Activated CD8-positive, alpha-beta T cell treated with anti-CD3 and anti-CD28 coated beads, Interleukin-2, amount 10 ng/mL, durations not matched to agents 7 days and 5 days (primary cell): ENCODE measurements at regions not wholly inside any gene's neighbourhood (a gene's known extent, or its start where the extent isn't known, plus 50 kb on each side); places are given as distances from the start of the nearest gene placed in this dataset.
"Not testable (repeated sequence)": the region's sequence is repeated elsewhere in the genome, so short reads cannot be mapped to it uniquely, and the experiment has no call there.

Source experiments
- ATAC-seq: fragments of 150-1000 bp; cut with Tn5 transposase; one replicate; pipeline ENCODE4 v1.10.0; 2021; ENCODE audit warnings: moderate library complexity
- CTCF ChIA-PET: fragments of 350-600 bp; sonication (Branson Sonifier 250); formaldehyde crosslinking; loops from one replicate; lab custom pipeline; 2021; ENCODE audit warnings: antibody characterized with exemption; lab: Charles Lee
- POLR2A ChIA-PET: fragments of 350-600 bp; sonication (Branson Sonifier 250); formaldehyde crosslinking; loops from one replicate; lab custom pipeline; 2021; ENCODE audit warnings: antibody characterized with exemption; lab: Charles Lee
- DNase-seq: peaks from one replicate; pipeline ENCODE4 v3.0.0-alpha.2; 2020
- H3K27ac Mint-ChIP-seq: one replicate; pipeline ENCODE4 v1.8.0; 2021; ENCODE audit warnings: mild to moderate bottlenecking, mixed read lengths
- H3K27me3 Mint-ChIP-seq: one replicate; pipeline ENCODE4 v1.8.0; 2021; ENCODE audit warnings: low read depth, mixed read lengths
- H3K36me3 Mint-ChIP-seq: one replicate; pipeline ENCODE4 v1.8.0; 2021; ENCODE audit warnings: low read depth, mixed read lengths
- H3K4me1 Mint-ChIP-seq: one replicate; pipeline ENCODE4 v1.8.0; 2021; ENCODE audit warnings: low read depth, mixed read lengths
- H3K4me3 Mint-ChIP-seq: one replicate; pipeline ENCODE4 v1.8.0; 2021; ENCODE audit warnings: mild to moderate bottlenecking, mixed read lengths
- H3K9me3 Mint-ChIP-seq: one replicate; pipeline ENCODE4 v1.8.0; 2022; ENCODE audit warnings: mixed read lengths; ENCODE audit not compliant: insufficient read depth

GRCh38 chr1:185434721-185435120 is 117.7 kb upstream of the IVNS1ABP start:
- CTCF ChIA-PET, result interaction anchor here (1.2 to 1.3 kb wide), 2 partner anchors 14 to 16 kb away, joined by 3 read pairs; no protein-coding TSS in a partner anchor
- no peak overlapping the region for H3K4me3 Mint-ChIP-seq
- ATAC-seq (no peak), DNase-seq (no peak)
- no peak overlapping the region for H3K27ac Mint-ChIP-seq
- POLR2A ChIA-PET, result interaction anchor here (0.8 to 1.0 kb wide), 2 partner anchors 13 to 117 kb away, joined by 4 read pairs; partner anchors contain the start of gene IVNS1ABP
- H3K9me3 Mint-ChIP-seq, result peaks cover 28% of the 10 kb centered on the region
- H3K27me3 Mint-ChIP-seq, result no peaks in the 10 kb centered on the region
- H3K36me3 Mint-ChIP-seq, result peaks cover 38% of the 10 kb centered on the region
- peaks cover 39% of the 10 kb centered on the region for H3K4me1 Mint-ChIP-seq

- H3K4me3 Mint-ChIP-seq, result no peak overlapping the region
- no peak for DNase-seq
- H3K27ac Mint-ChIP-seq, result no peak overlapping the region
- ChIA-PET POLR2A (interaction anchor here (0.8 kb wide), 1 partner anchor 12 kb away, joined by 4 read pairs; no protein-coding TSS in a partner anchor), CTCF (no interaction called here)
- peaks cover 47% of the 10 kb centered on the region for H3K4me1 Mint-ChIP-seq
- peaks cover 48% of the 10 kb centered on the region for H3K36me3 Mint-ChIP-seq
- H3K27me3 Mint-ChIP-seq, result no peaks in the 10 kb centered on the region
- H3K9me3 Mint-ChIP-seq, result peaks cover 38% of the 10 kb centered on the region
- no peak for ATAC-seq
Measured at GRCh38 chr1:185433667-185434066, 116.6 kb upstream of the IVNS1ABP start.

- H3K4me3 Mint-ChIP-seq, result no peak overlapping the region
- H3K4me1 Mint-ChIP-seq, result peaks cover 50% of the 10 kb centered on the region
- ChIA-PET POLR2A (no interaction called here), CTCF (no interaction called here)
- H3K27ac Mint-ChIP-seq, result peak overlapping the region; percentile 68
- no peaks in the 10 kb centered on the region for H3K27me3 Mint-ChIP-seq
- peaks cover 39% of the 10 kb centered on the region for H3K9me3 Mint-ChIP-seq
- ATAC-seq (peak; percentile 92), DNase-seq (peak; percentile 64)
- H3K36me3 Mint-ChIP-seq, result peaks cover 48% of the 10 kb centered on the region
Measured at GRCh38 chr1:185432948-185433347, 115.9 kb upstream of the IVNS1ABP start.

DNA sequence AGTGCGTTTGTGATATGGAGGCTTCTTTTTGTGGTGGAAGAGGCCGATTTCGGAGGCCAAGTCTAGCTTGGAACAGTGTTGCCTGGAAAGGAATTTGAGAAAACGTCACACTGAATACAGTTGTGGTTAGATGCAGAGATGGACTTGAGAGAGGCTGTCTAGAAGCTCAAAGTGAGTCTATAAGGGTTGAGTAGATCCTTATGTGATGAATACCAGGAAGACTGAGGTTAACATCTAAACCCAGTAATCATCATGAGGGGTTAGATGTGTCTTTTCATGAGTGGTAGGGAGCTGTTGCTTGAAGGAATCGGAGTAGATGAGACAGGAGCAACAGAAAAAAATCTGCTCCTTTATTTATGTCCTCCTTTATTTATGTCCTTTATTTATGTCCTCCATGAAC is 114.6 kb upstream of the IVNS1ABP start:
- ATAC-seq, result no peak
- Mint-ChIP-seq H3K9me3 (peaks cover 38% of the 10 kb centered on the region), H3K4me3 (no peak overlapping the region), H3K27me3 (no peaks in the 10 kb centered on the region), H3K4me1 (peaks cover 63% of the 10 kb centered on the region), H3K36me3 (peaks cover 53% of the 10 kb centered on the region), H3K27ac (peak overlapping the region; percentile 57)
- DNase-seq, result no peak
- POLR2A ChIA-PET, result interaction anchor here (0.8 to 1.0 kb wide), 3 partner anchors 8 to 115 kb away, joined by 3 to 6 read pairs (median 5); partner anchors contain the start of gene IVNS1ABP
- CTCF ChIA-PET, result interaction anchor here (0.9 to 1.8 kb wide), 5 partner anchors 10 to 249 kb away, joined by 3 to 9 read pairs (median 3); no protein-coding TSS in a partner anchor

DNA sequence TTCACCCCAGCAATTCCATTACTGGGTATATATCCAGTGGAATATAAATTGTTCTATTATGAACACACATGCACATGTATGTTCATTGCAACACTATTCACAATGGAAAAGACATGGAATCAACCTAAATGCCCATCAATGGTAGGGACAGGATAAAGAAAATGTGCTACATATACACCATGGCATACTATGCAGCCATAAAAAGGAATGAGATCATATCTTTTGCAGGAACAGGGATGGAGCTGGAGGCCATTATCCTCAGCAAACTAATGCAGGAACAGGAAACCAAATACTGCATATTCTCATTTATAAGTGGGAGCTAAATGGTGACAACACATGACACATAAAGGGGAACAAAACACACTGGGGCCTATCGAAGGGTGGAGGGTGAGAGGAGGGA is 112.6 kb upstream of the IVNS1ABP start:
- ATAC-seq, DNase-seq, POLR2A ChIA-PET, H3K27ac Mint-ChIP-seq, H3K27me3 Mint-ChIP-seq, H3K4me3 Mint-ChIP-seq: not testable (repeated sequence)
- peaks cover 36% of the 10 kb centered on the region for H3K9me3 Mint-ChIP-seq
- CTCF ChIA-PET, result interaction anchor here (0.6 kb wide), 1 partner anchor 11 kb away, joined by 4 read pairs; no protein-coding TSS in a partner anchor
- peaks cover 74% of the 10 kb centered on the region for H3K4me1 Mint-ChIP-seq
- H3K36me3 Mint-ChIP-seq, result peaks cover 52% of the 10 kb centered on the region

DNA sequence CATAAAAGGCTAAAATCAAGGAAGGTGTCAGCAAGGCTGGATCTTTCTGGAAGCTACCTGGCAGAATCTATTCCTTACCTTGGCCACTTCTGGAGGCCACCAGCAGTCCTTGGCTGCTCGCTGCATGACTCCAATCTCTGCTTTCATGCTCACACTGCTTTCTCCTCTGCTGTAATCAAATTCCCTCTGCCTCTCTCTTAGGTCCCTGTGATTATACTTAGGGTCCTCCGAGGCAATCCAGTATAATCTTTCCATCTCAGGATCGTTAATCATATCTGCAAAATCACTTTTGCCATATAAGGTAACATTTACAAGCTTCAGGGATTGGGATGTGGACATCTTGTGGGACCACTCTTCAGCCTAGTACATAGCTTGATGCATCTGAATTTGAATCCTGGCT is 110.7 kb upstream of the IVNS1ABP start:
- H3K4me3 Mint-ChIP-seq, result no peak overlapping the region
- DNase-seq (no peak), ATAC-seq (no peak)
- CTCF ChIA-PET, result no interaction called here
- H3K4me1 Mint-ChIP-seq, result peaks cover 82% of the 10 kb centered on the region
- no peak overlapping the region for H3K27ac Mint-ChIP-seq
- peaks cover 61% of the 10 kb centered on the region for H3K36me3 Mint-ChIP-seq
- peaks cover 36% of the 10 kb centered on the region for H3K9me3 Mint-ChIP-seq
- POLR2A ChIA-PET, result interaction anchor here (4.4 kb wide), 1 partner anchor 111 kb away, joined by 17 read pairs; the partner anchor contains the start of gene IVNS1ABP
- H3K27me3 Mint-ChIP-seq, result no peaks in the 10 kb centered on the region

DNA sequence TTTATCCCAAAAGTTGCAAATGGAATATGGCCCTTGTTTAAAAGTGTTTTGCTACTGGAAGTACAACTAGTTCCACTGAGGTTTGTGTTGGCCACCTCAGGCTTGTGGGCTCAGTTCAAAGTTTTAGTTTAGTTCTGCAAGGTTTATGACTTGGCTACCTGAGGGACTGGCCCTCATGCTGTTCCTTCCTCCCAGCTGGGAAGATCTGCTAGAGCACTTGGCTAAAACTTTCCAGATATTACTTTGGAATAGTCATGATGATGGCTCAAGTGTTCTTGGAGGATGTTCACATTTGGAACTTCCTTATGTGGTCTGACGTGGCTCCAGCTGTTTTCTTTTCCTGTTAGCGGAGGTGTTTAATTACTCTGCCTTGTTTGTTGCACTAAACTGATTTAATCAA is 110.2 kb upstream of the IVNS1ABP start:
- POLR2A ChIA-PET, result interaction anchor here (0.9 to 4.4 kb wide), 2 partner anchors 12 to 110 kb away, joined by 6 to 17 read pairs; partner anchors contain the start of gene IVNS1ABP
- Mint-ChIP-seq H3K36me3 (peaks cover 59% of the 10 kb centered on the region), H3K27ac (no peak overlapping the region), H3K4me1 (peaks cover 80% of the 10 kb centered on the region), H3K4me3 (no peak overlapping the region), H3K9me3 (peaks cover 30% of the 10 kb centered on the region), H3K27me3 (no peaks in the 10 kb centered on the region)
- CTCF ChIA-PET, result interaction anchor here (1.0 to 3.4 kb wide), 5 partner anchors 9 to 243 kb away, joined by 3 to 11 read pairs (median 6); no protein-coding TSS in a partner anchor
- DNase-seq, result no peak
- peak; percentile 32 for ATAC-seq

DNA sequence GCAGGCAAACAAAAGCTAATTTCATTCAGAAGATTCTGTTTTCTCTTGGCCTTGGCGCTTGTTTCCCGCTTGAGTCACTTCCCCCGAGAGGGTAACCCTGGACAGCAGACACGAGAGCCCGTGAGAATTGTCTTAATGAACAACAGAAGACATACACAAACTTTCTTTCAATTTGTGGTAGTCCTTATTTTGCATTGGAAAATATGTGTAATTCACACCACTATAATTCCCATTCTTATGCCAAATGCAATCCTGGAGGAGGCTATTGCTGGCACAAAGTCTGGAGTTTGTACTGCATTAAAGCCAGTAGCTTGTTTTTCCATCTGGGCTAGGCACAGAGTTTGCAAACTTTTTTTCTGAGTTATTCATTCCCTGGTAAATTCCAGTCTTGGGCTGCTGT is 109.8 kb upstream of the IVNS1ABP start:
- DNase-seq, result no peak
- H3K36me3 Mint-ChIP-seq, result peaks cover 62% of the 10 kb centered on the region
- ATAC-seq, result no peak
- H3K4me1 Mint-ChIP-seq, result peaks cover 82% of the 10 kb centered on the region
- ChIA-PET POLR2A (interaction anchor here (0.9 to 4.4 kb wide), 2 partner anchors 13 to 110 kb away, joined by 6 to 17 read pairs; partner anchors contain the start of gene IVNS1ABP), CTCF (interaction anchor here (1.0 to 3.4 kb wide), 5 partner anchors 10 to 243 kb away, joined by 3 to 11 read pairs (median 6); no protein-coding TSS in a partner anchor)
- no peaks in the 10 kb centered on the region for H3K27me3 Mint-ChIP-seq
- no peak overlapping the region for H3K4me3 Mint-ChIP-seq
- H3K9me3 Mint-ChIP-seq, result peaks cover 28% of the 10 kb centered on the region
- H3K27ac Mint-ChIP-seq, result peak overlapping the region; percentile 37

- peak overlapping the region; percentile 27 for H3K27ac Mint-ChIP-seq
- ChIA-PET POLR2A (interaction anchor here (4.4 kb wide), 1 partner anchor 108 kb away, joined by 17 read pairs; the partner anchor contains the start of gene IVNS1ABP), CTCF (interaction anchor here (1.0 to 3.4 kb wide), 3 partner anchors 11 to 135 kb away, joined by 3 to 11 read pairs (median 4); no protein-coding TSS in a partner anchor)
Measured at GRCh38 chr1:185425163-185425562, 108.1 kb upstream of the IVNS1ABP start.

DNA sequence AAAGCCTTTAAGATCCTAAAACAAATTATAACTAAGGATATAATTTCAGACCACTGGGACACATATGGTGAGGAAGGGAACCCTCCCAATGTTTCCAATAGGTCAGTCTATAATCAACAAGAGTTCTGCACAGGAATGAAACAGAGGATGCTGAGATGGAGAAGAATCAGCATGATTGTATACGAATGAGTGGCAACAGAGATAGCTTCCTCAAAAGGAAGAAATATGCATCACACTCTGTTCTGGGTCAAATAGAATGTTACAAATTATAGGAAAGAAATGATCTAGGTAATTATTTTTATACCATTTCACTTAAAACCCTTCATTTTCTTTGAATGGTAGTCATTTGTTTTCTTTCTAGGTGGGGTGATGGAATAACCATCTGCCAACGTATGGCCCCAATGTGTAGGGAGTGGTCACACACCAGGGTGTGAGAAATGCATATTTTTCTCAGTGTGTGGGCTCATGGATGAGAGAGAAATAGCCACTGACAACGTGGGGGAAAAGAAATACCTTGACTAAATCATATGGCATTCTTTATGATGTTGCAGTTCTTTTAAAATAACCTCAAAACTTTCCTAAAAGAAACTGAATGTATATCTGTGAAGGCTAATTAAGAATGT is 104.6 kb upstream of the IVNS1ABP start:
- H3K27ac Mint-ChIP-seq, result peak overlapping the region; percentile 96
- peaks cover 5% of the 10 kb centered on the region for H3K9me3 Mint-ChIP-seq
- H3K36me3 Mint-ChIP-seq, result peaks cover 51% of the 10 kb centered on the region
- DNase-seq (no peak), ATAC-seq (peak; percentile 6)
- ChIA-PET CTCF (interaction anchor here (0.7 to 2.8 kb wide), 11 partner anchors 10 to 259 kb away, joined by 3 to 15 read pairs (median 4); partner anchors contain the start of gene IVNS1ABP), POLR2A (interaction anchor here (0.7 to 8.4 kb wide), 12 partner anchors 10 to 887 kb away, joined by 3 to 87 read pairs (median 6); partner anchors contain the start of gene IVNS1ABP)
- peak overlapping the region; percentile 60 for H3K4me3 Mint-ChIP-seq
- no peaks in the 10 kb centered on the region for H3K27me3 Mint-ChIP-seq
- peaks cover 91% of the 10 kb centered on the region for H3K4me1 Mint-ChIP-seq

More at GRCh38 chr1:185425163-185425562, 108.1 kb upstream of the IVNS1ABP start:
- H3K9me3 Mint-ChIP-seq, result peaks cover 15% of the 10 kb centered on the region
- H3K36me3 Mint-ChIP-seq, result peaks cover 56% of the 10 kb centered on the region
- H3K27me3 Mint-ChIP-seq, result no peaks in the 10 kb centered on the region
- H3K4me1 Mint-ChIP-seq, result peaks cover 89% of the 10 kb centered on the region
- no peak overlapping the region for H3K4me3 Mint-ChIP-seq
- DNase-seq (no peak), ATAC-seq (no peak)

- Mint-ChIP-seq H3K4me3 (peak overlapping the region; percentile 60), H3K27me3 (no peaks in the 10 kb centered on the region), H3K36me3 (peaks cover 52% of the 10 kb centered on the region), H3K27ac (peak overlapping the region; percentile 96), H3K4me1 (peaks cover 88% of the 10 kb centered on the region), H3K9me3 (peaks cover 5% of the 10 kb centered on the region)
- DNase-seq, result peak; percentile 80
- POLR2A ChIA-PET, result interaction anchor here (0.7 to 8.4 kb wide), 12 partner anchors 11 to 888 kb away, joined by 3 to 87 read pairs (median 6); partner anchors contain the start of gene IVNS1ABP
- ATAC-seq, result peak; percentile 87
- CTCF ChIA-PET, result interaction anchor here (0.7 to 2.8 kb wide), 13 partner anchors 11 to 260 kb away, joined by 3 to 15 read pairs (median 4); partner anchors contain the start of gene IVNS1ABP
Measured at GRCh38 chr1:185420588-185421081, 103.6 kb upstream of the IVNS1ABP start.
